ENCODE measurements at regions not wholly inside any gene's neighbourhood (a gene's known extent, or its start where the extent isn't known, plus 50 kb on each side); places are given as distances from the start of the nearest gene placed in this dataset.

DNA sequence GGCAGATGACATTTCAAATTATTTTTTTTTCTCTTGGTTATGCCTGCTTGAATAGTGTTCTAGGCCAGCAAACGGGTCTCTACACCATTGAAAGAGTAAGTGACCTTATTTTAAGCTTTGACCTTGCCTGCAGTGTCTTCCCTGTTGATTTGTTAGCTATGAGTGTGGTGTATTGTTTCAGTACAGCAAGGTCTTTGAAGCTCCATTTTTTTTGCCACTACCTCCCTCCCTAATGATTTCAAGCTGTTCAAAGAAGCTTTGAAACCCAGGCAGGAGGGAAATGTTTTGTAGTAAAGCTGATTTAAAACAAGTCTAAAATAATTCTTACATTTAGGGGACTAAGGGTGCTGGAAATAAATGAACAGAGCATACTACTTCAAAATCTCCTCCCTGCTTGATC is 1249.8 kb downstream of the ROBO1 start (continued):
- TF ChIP-seq, protein P1, sequence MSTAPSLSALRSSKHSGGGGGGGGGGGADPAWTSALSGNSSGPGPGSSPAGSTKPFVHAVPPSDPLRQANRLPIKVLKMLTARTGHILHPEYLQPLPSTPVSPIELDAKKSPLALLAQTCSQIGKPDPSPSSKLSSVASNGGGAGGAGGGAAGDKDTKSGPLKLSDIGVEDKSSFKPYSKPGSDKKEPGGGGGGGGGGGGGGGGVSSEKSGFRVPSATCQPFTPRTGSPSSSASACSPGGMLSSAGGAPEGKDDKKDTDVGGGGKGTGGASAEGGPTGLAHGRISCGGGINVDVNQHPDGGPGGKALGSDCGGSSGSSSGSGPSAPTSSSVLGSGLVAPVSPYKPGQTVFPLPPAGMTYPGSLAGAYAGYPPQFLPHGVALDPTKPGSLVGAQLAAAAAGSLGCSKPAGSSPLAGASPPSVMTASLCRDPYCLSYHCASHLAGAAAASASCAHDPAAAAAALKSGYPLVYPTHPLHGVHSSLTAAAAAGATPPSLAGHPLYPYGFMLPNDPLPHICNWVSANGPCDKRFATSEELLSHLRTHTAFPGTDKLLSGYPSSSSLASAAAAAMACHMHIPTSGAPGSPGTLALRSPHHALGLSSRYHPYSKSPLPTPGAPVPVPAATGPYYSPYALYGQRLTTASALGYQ (CRISPR knock-in tag; IDR thresholded peaks at IDR 0.05), result no peak

DNA sequence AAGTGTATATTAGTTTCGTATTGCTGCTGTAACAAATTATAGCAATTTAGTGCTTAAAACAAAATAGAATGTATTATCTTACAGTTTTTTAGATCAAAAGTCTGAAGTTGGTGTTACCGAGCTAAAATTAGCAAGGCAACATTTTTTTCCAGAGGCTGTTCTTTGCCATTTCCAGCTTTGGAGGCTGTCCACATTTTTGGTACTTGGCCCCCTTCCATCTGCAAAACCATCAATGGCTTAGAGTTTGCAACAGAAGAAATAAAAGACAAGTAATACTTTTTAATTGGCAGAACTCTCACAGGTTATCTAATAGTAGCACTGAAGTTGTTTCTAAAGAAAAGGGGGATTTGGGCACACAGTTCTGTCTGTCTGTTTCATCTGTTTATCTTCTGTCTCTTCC is 1248.5 kb downstream of the ROBO1 start:
- in situ Hi-C loops (cut with HindIII; ENCODE audit: extremely low pct_ligation_motif_present, low pct_unique_long_range_greater_than_20kb) (no loop called here), intact Hi-C loops (cut with micrococcal nuclease; ENCODE audit: unreplicated experiment) (no loop called here)
- POLR2A ChIA-PET, result no interaction called here

More for the DNA sequence above, 1248.5 kb downstream of the ROBO1 start:
- no peak overlapping the region for H3K4me3 ChIP-seq (replicated peaks in 1 of 3; ENCODE audit: insufficient read depth in 1 of 3, low read depth in 2 of 3, low read length in 3 of 3)
- CTCF ChIA-PET (ENCODE audit: low intra/inter-chr PET ratio, low total read pairs), result no interaction called here
- FAIRE-seq, result no peak
- no peak for ATAC-seq
- no peak overlapping the region for H3K9ac ChIP-seq (ENCODE audit: insufficient read depth, low read depth, low read length)
- H4K20me1 ChIP-seq (ENCODE audit: insufficient read depth, low read length), result no peaks in the 10 kb centered on the region
- no TSS peak for BruUV-seq (replicated peaks)
- H3K4me2 ChIP-seq (ENCODE audit: low read depth, low read length), result no peak overlapping the region
- 33% methylated on average over 2 of the region's 2 CpGs for WGBS (ENCODE audit: low lambda C conversion rate)
- no peak overlapping the region for H2AFZ ChIP-seq (ENCODE audit: low read length)
- DNase-seq (ENCODE audit: low spot score), result no peak
- no peaks in the 10 kb centered on the region for H3K36me3 ChIP-seq (replicated peaks in 1 of 2; ENCODE audit: control insufficient read depth in 1 of 2, insufficient read depth in 2 of 2, low read length in 2 of 2)
- no peak for TF ChIP-seq ZNF333 (CRISPR knock-in tag; IDR thresholded peaks at IDR 0.05; ENCODE audit: borderline replicate concordance)
- TF ChIP-seq, protein P2, sequence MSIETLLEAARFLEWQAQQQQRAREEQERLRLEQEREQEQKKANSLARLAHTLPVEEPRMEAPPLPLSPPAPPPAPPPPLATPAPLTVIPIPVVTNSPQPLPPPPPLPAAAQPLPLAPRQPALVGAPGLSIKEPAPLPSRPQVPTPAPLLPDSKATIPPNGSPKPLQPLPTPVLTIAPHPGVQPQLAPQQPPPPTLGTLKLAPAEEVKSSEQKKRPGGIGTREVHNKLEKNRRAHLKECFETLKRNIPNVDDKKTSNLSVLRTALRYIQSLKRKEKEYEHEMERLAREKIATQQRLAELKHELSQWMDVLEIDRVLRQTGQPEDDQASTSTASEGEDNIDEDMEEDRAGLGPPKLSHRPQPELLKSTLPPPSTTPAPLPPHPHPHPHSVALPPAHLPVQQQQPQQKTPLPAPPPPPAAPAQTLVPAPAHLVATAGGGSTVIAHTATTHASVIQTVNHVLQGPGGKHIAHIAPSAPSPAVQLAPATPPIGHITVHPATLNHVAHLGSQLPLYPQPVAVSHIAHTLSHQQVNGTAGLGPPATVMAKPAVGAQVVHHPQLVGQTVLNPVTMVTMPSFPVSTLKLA (IDR thresholded peaks at IDR 0.05), result no peak
- H3K27me3 ChIP-seq (ENCODE audit: control insufficient read depth in 1 of 2, insufficient read depth in 2 of 2, low read length in 2 of 2), result no peaks in the 10 kb centered on the region
- H3K4me1 ChIP-seq (ENCODE audit: insufficient read depth, low read length), result peaks cover 10% of the 10 kb centered on the region; the same call in 1 of the 2 replicates
- no peaks in the 10 kb centered on the region for H3K79me2 ChIP-seq (ENCODE audit: insufficient read depth, low read length)
- H3K9me3 ChIP-seq (ENCODE audit: low read length), result no peaks in the 10 kb centered on the region
- no peak overlapping the region for H3K27ac ChIP-seq (ENCODE audit: extremely low read length, insufficient read depth, low read length)
